NCI-H2029 (cell line): ENCODE measurements at regions not wholly inside any gene's neighbourhood (a gene's known extent, or its start where the extent isn't known, plus 50 kb on each side); places are given as distances from the start of the nearest gene placed in this dataset.

ENCODE experiments used
- DNase-seq: peaks from one replicate; lab custom pipeline; 2025; lab: John Stamatoyannopoulos, UW

DNA sequence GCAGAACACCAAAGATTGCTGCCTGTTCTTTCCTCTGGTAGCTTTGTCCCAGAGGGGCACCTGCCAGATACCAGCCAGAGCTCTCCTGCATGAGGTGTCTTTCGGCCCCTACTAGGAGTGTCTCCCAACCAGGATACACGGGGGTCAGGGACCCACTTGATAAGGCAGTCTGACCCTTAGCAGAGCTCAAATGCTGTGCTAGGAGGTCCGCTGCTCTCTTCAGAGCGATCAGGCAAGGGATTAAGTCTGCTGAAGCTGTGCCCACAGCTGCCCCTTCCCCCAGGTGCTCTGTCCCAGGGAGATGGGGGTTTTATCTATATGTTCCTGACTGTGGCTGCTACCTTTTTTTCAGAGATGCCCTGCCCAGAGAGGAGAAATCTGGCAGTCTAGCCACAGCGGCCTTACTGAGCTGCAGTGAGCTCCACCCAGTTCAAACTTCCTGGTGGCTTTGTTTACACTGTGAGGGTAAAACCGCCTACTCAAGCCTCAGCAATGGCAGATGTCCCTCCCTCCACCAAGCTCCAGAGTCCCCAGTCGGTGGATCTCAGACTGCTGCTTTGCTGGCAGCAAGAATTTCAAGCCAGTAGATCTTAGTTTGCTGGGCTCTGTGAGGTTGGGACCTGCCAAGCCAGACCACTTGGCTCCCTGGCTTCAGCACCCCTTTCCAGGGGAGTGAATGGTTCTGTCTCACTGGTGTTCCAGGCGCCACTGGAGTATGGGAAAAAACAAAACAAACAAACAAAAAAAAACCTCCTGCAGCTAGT lies 52.0 kb upstream of the TMTC2 start:
- DNase-seq = peak; percentile 77

DNA sequence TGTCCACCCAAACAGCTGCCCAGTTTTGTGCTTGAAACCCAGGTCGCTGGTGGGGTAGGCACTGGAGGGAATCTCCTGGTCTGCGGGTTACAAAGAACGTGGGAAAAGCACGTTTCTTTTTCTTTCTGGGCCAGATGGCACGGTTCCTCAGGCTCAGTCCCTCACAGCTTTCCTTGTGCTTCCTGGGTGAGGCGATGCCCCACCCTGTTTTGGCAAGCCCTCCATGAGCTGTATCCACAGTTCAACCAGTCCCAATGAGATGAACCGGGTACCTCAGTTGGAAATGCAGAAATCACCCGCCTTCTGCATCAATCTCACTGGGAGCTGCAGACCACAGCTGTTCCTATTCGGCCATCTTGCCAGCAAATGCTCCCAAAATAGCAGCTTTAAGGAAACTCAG lies 51.4 kb upstream of the TMTC2 start:
- peak; percentile 60 for DNase-seq
